ENCODE measurements at regions not wholly inside any gene's neighbourhood (a gene's known extent, or its start where the extent isn't known, plus 50 kb on each side); places are given as distances from the start of the nearest gene placed in this dataset.

- H3K9me3 Mint-ChIP-seq = peaks cover 0 to 8% of the 10 kb centered on the region in 2 experiments; a peak in 3 of 5 replicates
- H2BK5ac ChIP-seq (ENCODE audit: insufficient read length, low read length) = no peak overlapping the region
- TF ChIP-seq CTCF (conservative IDR thresholded peaks at IDR 0.05) = no peak
Measured at GRCh38 chr5:113723021-113723420, 209.5 kb downstream of the YTHDC2 start.

More at GRCh38 chr5:113723021-113723420, 209.5 kb downstream of the YTHDC2 start:
- no peaks in the 10 kb centered on the region for H4K20me1 ChIP-seq (ENCODE audit: control insufficient read depth, insufficient read depth, insufficient read length)
- no peaks in the 10 kb centered on the region for H3K23me2 ChIP-seq (ENCODE audit: insufficient read length, low read depth, low read length, poor library complexity, severe bottlenecking)
- no peak overlapping the region for H3K56ac ChIP-seq (ENCODE audit: insufficient read length, low read depth, low read length)
- no peak overlapping the region for H2BK120ac ChIP-seq (ENCODE audit: low read depth, low read length, poor library complexity, severe bottlenecking)
- no peaks in the 10 kb centered on the region for H3K79me1 ChIP-seq (ENCODE audit: insufficient read depth, low read depth, low read length, poor library complexity, severe bottlenecking)
- DNase-seq = no peak
- H3K27me3 ChIP-seq (ENCODE audit: insufficient read depth, low read length) = no peaks in the 10 kb centered on the region
- no peak overlapping the region for H2BK15ac ChIP-seq (ENCODE audit: low read depth, low read length)
- H3K9ac ChIP-seq (ENCODE audit: extremely low read depth, insufficient read length, low read length) = no peak overlapping the region
- Mint-ChIP-seq H3K4me3 (no peak overlapping the region), H3K4me1 (no peaks in the 10 kb centered on the region), H3K27ac (no peak overlapping the region), H3K27me3 (ENCODE audit: low read depth) (no peaks in the 10 kb centered on the region), H3K36me3 (ENCODE audit: insufficient read depth in 1 of 3, low read depth in 3 of 3) (peaks cover 0 to 4% (median 0%) of the 10 kb centered on the region in 3 experiments; a peak in 3 of 7 replicates)
- H3K4me1 ChIP-seq (ENCODE audit: insufficient read depth, low read length) = no peaks in the 10 kb centered on the region
- no CpG with 5 or more reads among the region's 6 CpGs for WGBS (ENCODE audit: extremely low coverage, insufficient read length, low lambda C conversion rate)
- H2AFZ ChIP-seq (ENCODE audit: low read length) = no peak overlapping the region
- no peak overlapping the region for H2BK20ac ChIP-seq (ENCODE audit: low read depth, low read length, poor library complexity, severe bottlenecking)
- no peak overlapping the region for H3K18ac ChIP-seq (ENCODE audit: insufficient read length, low read depth, low read length)
- no peak overlapping the region for H2AK5ac ChIP-seq (ENCODE audit: insufficient read length, low read length)
- H3K27ac ChIP-seq (ENCODE audit: insufficient read length, low read depth, low read length) = no peak overlapping the region
- H3K79me2 ChIP-seq (ENCODE audit: insufficient read depth, low read length) = no peaks in the 10 kb centered on the region
- H3K4me2 ChIP-seq (ENCODE audit: insufficient read depth, insufficient read length, low read length) = no peak overlapping the region
- H3T11ph ChIP-seq (ENCODE audit: low read length) = no peak overlapping the region
- H2BK12ac ChIP-seq (ENCODE audit: insufficient read length, low read depth, low read length) = no peak overlapping the region
- H4K91ac ChIP-seq (ENCODE audit: insufficient read length, low read depth, low read length) = no peak overlapping the region
- H4K5ac ChIP-seq (ENCODE audit: insufficient read length, low read depth, low read length) = no peak overlapping the region
- H3K4ac ChIP-seq (ENCODE audit: low read depth, low read length) = no peak overlapping the region
- no peaks in the 10 kb centered on the region for H3K9me3 ChIP-seq (ENCODE audit: control insufficient read depth, low read depth, low read length)
- no peak overlapping the region for H3K23ac ChIP-seq (ENCODE audit: insufficient read length, low read depth, low read length)
- H4K8ac ChIP-seq (replicated peaks; ENCODE audit: insufficient read length, low read depth, low read length) = no peak overlapping the region
- no peak overlapping the region for H3K14ac ChIP-seq (ENCODE audit: insufficient read depth, low read length)
